HepG2 (cell line): ENCODE measurements at regions not wholly inside any gene's neighbourhood (a gene's known extent, or its start where the extent isn't known, plus 50 kb on each side); places are given as distances from the start of the nearest gene placed in this dataset.
A peak's percentile ranks its signal among the peaks of the same experiment; 100 is the strongest.

Experiments
- ATF1 ChIP-seq: IDR thresholded peaks from 2 replicates; pipeline ENCODE4 v1.6.1; 2016; ENCODE audit warnings: mild to moderate bottlenecking, control low read depth
- CBX5 ChIP-seq: sonication (generic); formaldehyde crosslinking; IDR thresholded peaks from 2 replicates; pipeline ENCODE4 v1.4.0; 2020; ENCODE audit warnings: missing genetic modification reagents, borderline replicate concordance
- ELF3 ChIP-seq: IDR thresholded peaks from 2 replicates; pipeline ENCODE4 v1.6.1; 2016; ENCODE audit warnings: missing genetic modification reagents, missing compliant biosample characterization
- ESRRA ChIP-seq: sonication (generic); formaldehyde crosslinking; IDR thresholded peaks from 2 replicates; pipeline ENCODE4 v1.5.1; 2020; ENCODE audit warnings: mild to moderate bottlenecking, low read depth, missing genetic modification reagents
- GZF1 ChIP-seq: sonication (generic); formaldehyde crosslinking; IDR thresholded peaks from 2 replicates; pipeline ENCODE4 v1.5.1; 2020; ENCODE audit warnings: mild to moderate bottlenecking, missing genetic modification reagents
- HNF4G ChIP-seq, 2 experiments: sonication (generic) in 1 of 2; formaldehyde crosslinking in 1 of 2; IDR thresholded peaks; 2 replicates each; pipeline versions ENCODE4 v1.4.0 to v1.6.1; 2011 to 2020; ENCODE audit warnings: borderline replicate concordance in 2 of 2, low read depth in 2 of 2, mild to moderate bottlenecking in 2 of 2, low read length in 1 of 2, missing genetic modification reagents in 1 of 2, moderate library complexity in 1 of 2
- MED13 ChIP-seq: sonication (generic); formaldehyde crosslinking; IDR thresholded peaks from 2 replicates; pipeline ENCODE4 v1.5.0; 2020; ENCODE audit warnings: missing genetic modification reagents
- RARG ChIP-seq: sonication (generic); formaldehyde crosslinking; IDR thresholded peaks from 2 replicates; pipeline ENCODE4 v1.4.0; 2020; ENCODE audit warnings: low read depth, mild to moderate bottlenecking, missing genetic modification reagents
- SKI ChIP-seq: fragments of 450-650 bp; IDR thresholded peaks from one replicate; pipeline ENCODE4 v1.6.1; 2018; ENCODE audit warnings: mild to moderate bottlenecking; ENCODE audit not compliant: partially characterized antibody
- YEATS4 ChIP-seq: sonication (generic); formaldehyde crosslinking; IDR thresholded peaks from 2 replicates; pipeline ENCODE4 v1.4.0; 2020; ENCODE audit warnings: missing genetic modification reagents, borderline replicate concordance
- YY1 ChIP-seq: IDR thresholded peaks from 2 replicates; pipeline ENCODE4 v1.6.1; 2011; ENCODE audit warnings: low read length, low read depth, moderate library complexity, mild to moderate bottlenecking; ENCODE audit not compliant: insufficient read depth, insufficient replicate concordance
- ZNF136 ChIP-seq: sonication (generic); formaldehyde crosslinking; IDR thresholded peaks from 2 replicates; pipeline ENCODE4 v1.8.1; 2022; ENCODE audit warnings: low read depth, mild to moderate bottlenecking, moderate library complexity, missing genetic modification reagents
- ZNF207 ChIP-seq: fragments of 450-650 bp; IDR thresholded peaks from 2 replicates; pipeline ENCODE4 v1.6.1; 2016; ENCODE audit warnings: antibody characterized with exemption, borderline replicate concordance
- ZNF33A ChIP-seq: sonication (generic); formaldehyde crosslinking; IDR thresholded peaks from 2 replicates; pipeline ENCODE4 v1.5.1; 2020; ENCODE audit warnings: missing genetic modification reagents, mild to moderate bottlenecking, moderate library complexity, borderline replicate concordance
- ZNF33B ChIP-seq: sonication (generic); formaldehyde crosslinking; IDR thresholded peaks from 2 replicates; pipeline ENCODE4 v1.5.1; 2020; ENCODE audit warnings: mild to moderate bottlenecking, missing genetic modification reagents
- ZNF530 ChIP-seq: sonication (generic); formaldehyde crosslinking; IDR thresholded peaks from 2 replicates; pipeline ENCODE4 v1.5.0; 2020; ENCODE audit warnings: low read depth, mild to moderate bottlenecking, missing genetic modification reagents
- TF ChIP-seq, protein P1 (sequence below): sonication (generic); formaldehyde crosslinking; IDR thresholded peaks from 2 replicates; pipeline ENCODE4 v1.4.0; 2020; ENCODE audit warnings: mild to moderate bottlenecking, missing genetic modification reagents
- TF ChIP-seq, protein P2 (sequence below): sonication (generic); formaldehyde crosslinking; IDR thresholded peaks from 2 replicates; pipeline ENCODE4 v1.5.0; 2020; ENCODE audit warnings: mild to moderate bottlenecking, missing genetic modification reagents, moderate library complexity
- TF ChIP-seq, protein P3 (sequence below), 2 experiments: fragments of 450-650 bp in 1 of 2; sonication (generic) in 1 of 2; formaldehyde crosslinking; IDR thresholded peaks; 2 replicates each; pipeline versions ENCODE4 v1.5.0 to v1.8.0; 2020 to 2022; ENCODE audit warnings: mild to moderate bottlenecking in 1 of 2, missing genetic modification reagents in 1 of 2
- TF ChIP-seq, protein P4 (sequence below): sonication (generic); formaldehyde crosslinking; IDR thresholded peaks from 2 replicates; pipeline ENCODE4 v1.4.0; 2020; ENCODE audit warnings: missing genetic modification reagents, mild to moderate bottlenecking, borderline replicate concordance
- TF ChIP-seq, protein P5 (sequence below): sonication (generic); formaldehyde crosslinking; IDR thresholded peaks from 2 replicates; pipeline ENCODE4 v1.4.0; 2020; ENCODE audit warnings: missing genetic modification reagents

DNA sequence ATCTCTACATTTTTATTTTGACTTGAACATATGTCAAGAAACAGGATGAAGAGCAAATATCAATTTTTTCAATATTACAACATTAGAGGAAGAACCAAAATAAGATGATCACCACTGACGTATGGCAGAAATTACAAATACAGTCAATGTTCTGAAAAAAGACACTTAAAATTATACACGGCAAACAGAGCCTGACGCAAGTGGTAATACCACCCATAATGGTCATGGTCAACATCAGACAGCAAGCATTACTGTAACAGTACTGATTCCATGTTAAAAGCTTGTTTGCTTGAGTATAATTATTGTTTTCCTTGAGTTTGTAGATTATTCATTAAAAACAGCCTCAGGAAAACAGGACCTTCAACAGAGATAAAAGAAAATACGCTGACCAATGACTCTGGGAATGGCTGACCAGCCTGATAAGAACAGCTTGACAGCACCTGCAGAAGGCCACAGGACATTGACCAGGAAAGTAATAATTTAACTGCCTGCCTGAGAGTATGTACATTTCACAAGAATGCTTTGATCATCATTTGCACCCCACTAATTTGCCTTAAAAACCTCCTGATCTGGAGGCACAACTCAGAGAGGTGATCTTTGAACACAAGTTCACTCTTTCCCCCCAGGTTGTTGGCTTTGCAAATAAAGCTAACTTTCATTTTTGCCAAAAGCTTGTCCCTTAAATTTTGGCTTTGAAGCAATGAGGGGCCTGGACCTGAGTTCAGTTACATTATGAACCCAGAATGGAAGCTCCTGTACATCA lies 187.3 kb downstream of the IPO8 start (continued):
- TF ChIP-seq YY1 = peak; percentile 41
- peak; percentile 10; the same call in 1 of the 2 replicates for TF ChIP-seq YEATS4 (CRISPR knock-in tag)
- no peak for TF ChIP-seq RARG (CRISPR knock-in tag)
- peak; percentile 90 for TF ChIP-seq ELF3 (CRISPR knock-in tag)
- peak; percentile 45 for TF ChIP-seq SKI
- TF ChIP-seq, protein P1, sequence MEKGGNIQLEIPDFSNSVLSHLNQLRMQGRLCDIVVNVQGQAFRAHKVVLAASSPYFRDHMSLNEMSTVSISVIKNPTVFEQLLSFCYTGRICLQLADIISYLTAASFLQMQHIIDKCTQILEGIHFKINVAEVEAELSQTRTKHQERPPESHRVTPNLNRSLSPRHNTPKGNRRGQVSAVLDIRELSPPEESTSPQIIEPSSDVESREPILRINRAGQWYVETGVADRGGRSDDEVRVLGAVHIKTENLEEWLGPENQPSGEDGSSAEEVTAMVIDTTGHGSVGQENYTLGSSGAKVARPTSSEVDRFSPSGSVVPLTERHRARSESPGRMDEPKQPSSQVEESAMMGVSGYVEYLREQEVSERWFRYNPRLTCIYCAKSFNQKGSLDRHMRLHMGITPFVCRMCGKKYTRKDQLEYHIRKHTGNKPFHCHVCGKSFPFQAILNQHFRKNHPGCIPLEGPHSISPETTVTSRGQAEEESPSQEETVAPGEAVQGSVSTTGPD (CRISPR knock-in tag) = peak; percentile 86
- TF ChIP-seq MED13 (CRISPR knock-in tag) = peak; percentile 82
- no peak for TF ChIP-seq ZNF33B (CRISPR knock-in tag)
- TF ChIP-seq, protein P2, sequence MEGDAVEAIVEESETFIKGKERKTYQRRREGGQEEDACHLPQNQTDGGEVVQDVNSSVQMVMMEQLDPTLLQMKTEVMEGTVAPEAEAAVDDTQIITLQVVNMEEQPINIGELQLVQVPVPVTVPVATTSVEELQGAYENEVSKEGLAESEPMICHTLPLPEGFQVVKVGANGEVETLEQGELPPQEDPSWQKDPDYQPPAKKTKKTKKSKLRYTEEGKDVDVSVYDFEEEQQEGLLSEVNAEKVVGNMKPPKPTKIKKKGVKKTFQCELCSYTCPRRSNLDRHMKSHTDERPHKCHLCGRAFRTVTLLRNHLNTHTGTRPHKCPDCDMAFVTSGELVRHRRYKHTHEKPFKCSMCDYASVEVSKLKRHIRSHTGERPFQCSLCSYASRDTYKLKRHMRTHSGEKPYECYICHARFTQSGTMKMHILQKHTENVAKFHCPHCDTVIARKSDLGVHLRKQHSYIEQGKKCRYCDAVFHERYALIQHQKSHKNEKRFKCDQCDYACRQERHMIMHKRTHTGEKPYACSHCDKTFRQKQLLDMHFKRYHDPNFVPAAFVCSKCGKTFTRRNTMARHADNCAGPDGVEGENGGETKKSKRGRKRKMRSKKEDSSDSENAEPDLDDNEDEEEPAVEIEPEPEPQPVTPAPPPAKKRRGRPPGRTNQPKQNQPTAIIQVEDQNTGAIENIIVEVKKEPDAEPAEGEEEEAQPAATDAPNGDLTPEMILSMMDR = no peak
- TF ChIP-seq, protein P3, sequence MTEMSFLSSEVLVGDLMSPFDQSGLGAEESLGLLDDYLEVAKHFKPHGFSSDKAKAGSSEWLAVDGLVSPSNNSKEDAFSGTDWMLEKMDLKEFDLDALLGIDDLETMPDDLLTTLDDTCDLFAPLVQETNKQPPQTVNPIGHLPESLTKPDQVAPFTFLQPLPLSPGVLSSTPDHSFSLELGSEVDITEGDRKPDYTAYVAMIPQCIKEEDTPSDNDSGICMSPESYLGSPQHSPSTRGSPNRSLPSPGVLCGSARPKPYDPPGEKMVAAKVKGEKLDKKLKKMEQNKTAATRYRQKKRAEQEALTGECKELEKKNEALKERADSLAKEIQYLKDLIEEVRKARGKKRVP (CRISPR knock-in tag; IDR thresholded peaks at IDR 0.05) = peak in 1 of 2 experiments; percentile 11; a peak in 1 of 4 replicates
- 0 out of 2 replicates have a peak, but pooled peaks have one; percentile 37 for TF ChIP-seq ZNF136
- peak; percentile 63; the same call in 1 of the 2 replicates for TF ChIP-seq ATF1 (CRISPR knock-in tag)
- TF ChIP-seq, protein P4, sequence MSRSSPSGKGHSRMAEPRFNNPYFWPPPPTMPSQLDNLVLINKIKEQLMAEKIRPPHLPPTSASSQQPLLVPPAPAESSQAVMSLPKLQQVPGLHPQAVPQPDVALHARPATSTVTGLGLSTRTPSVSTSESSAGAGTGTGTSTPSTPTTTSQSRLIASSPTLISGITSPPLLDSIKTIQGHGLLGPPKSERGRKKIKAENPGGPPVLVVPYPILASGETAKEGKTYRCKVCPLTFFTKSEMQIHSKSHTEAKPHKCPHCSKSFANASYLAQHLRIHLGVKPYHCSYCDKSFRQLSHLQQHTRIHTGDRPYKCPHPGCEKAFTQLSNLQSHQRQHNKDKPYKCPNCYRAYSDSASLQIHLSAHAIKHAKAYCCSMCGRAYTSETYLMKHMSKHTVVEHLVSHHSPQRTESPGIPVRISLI (CRISPR knock-in tag) = peak; percentile 66; the same call in 1 of the 2 replicates
- peak; percentile 56; the same call in 1 of the 2 replicates for TF ChIP-seq CBX5
- TF ChIP-seq HNF4G (IDR thresholded peaks at IDR 0.05; ENCODE audit: borderline replicate concordance, low read depth, low read length) = peak; percentile 96
- TF ChIP-seq HNF4G (CRISPR knock-in tag; IDR thresholded peaks at IDR 0.05; ENCODE audit: borderline replicate concordance, low read depth) = peak; percentile 81
- TF ChIP-seq ESRRA (CRISPR knock-in tag) = peak; percentile 76
- no peak for TF ChIP-seq ZNF207
- peak; percentile 16; the same call in 1 of the 2 replicates for TF ChIP-seq ZNF33A
- TF ChIP-seq GZF1 (CRISPR knock-in tag) = 0 out of 2 replicates have a peak, but pooled peaks have one; percentile 34
- no peak for TF ChIP-seq ZNF530 (CRISPR knock-in tag)
- TF ChIP-seq, protein P5, sequence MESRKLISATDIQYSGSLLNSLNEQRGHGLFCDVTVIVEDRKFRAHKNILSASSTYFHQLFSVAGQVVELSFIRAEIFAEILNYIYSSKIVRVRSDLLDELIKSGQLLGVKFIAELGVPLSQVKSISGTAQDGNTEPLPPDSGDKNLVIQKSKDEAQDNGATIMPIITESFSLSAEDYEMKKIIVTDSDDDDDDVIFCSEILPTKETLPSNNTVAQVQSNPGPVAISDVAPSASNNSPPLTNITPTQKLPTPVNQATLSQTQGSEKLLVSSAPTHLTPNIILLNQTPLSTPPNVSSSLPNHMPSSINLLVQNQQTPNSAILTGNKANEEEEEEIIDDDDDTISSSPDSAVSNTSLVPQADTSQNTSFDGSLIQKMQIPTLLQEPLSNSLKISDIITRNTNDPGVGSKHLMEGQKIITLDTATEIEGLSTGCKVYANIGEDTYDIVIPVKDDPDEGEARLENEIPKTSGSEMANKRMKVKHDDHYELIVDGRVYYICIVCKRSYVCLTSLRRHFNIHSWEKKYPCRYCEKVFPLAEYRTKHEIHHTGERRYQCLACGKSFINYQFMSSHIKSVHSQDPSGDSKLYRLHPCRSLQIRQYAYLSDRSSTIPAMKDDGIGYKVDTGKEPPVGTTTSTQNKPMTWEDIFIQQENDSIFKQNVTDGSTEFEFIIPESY (CRISPR knock-in tag) = no peak
